Nucleus accumbens (tissue), 56 donors: ENCODE measurements at regions not wholly inside any gene's neighbourhood (a gene's known extent, or its start where the extent isn't known, plus 50 kb on each side); places are given as distances from the start of the nearest gene placed in this dataset.

Experiments
- DNase-seq, 56 donors: peaks; one replicate each; lab custom pipeline; 2025; lab: John Stamatoyannopoulos, UW

GRCh38 chr5:15220642-15221173, 279.3 kb upstream of the FBXL7 start:
- DNase-seq: no peak

DNA sequence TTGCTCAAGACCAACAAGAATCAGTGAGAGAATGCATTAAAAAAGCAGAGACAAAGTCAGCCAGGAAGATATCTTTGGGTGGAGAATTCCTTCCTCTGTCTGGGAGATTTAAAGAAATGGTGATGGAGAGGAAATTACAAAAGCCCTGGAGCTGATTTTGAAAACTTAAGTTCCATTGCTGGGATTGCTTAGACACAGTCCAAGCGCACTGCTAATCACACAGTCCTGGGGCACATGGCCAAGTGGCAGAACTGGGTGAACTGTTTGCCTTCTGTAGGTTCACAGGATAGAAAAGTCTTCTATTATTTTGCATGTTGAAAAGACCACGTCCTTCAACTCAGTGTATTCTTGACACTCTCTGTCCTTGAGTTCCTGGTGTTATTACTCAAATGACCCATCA, 284.9 kb upstream of the FBXL7 start:
- DNase-seq: peak in 5 of 56 donors; percentile 4 to 25 (median 13)

DNA sequence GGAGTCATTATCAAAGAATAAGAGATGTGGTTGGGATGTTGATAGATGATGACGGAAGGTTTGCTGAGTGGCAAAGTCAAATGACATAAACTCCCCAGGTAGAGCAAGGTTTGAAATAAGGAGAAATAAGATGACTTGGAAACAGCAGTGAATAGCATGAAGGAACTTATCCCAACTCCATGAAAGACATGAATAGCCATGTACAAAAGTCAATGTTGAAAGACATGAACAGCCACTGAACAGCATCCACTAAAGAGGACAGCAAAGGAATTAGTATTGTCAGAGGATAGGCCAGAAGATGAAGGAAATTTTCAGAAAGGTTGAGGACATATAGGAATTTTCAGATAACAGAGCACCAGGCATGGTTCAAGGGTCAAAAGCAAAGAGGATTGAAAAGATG, 286.0 kb upstream of the FBXL7 start:
- no peak for DNase-seq

DNA sequence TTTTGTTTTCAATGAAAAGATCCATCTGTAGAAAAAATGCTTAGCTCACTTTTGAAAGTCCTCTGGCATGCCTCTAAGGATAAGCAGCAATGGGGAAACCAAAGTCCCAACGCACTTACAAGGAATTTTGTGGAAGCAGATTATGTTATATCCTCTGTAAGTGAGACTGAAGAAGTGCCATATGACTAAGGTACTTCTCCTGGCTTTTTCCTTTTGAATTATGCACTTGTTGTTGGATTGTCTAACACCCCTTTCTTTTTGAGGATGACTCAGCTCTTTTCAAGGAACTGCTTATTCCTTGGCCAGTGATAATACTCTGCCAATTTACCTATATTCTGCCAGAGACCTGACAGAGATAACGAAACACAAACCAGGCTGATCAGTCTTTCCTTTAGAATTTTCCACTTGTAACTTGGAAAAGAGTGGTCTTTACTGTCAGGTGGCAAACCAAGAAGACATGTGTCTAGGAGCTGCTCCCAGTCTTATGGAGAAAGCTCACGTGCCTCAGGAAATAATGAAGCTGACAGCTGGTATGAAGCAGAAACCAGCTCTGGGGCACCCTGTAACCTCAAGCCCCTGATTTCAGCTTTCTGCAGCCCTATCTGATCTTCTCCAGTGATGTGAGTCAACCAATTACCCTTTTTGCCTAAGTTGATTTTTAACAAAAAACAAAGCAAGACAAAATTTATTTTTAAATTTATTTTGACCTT, 290.8 kb upstream of the FBXL7 start:
- no peak for DNase-seq

DNA sequence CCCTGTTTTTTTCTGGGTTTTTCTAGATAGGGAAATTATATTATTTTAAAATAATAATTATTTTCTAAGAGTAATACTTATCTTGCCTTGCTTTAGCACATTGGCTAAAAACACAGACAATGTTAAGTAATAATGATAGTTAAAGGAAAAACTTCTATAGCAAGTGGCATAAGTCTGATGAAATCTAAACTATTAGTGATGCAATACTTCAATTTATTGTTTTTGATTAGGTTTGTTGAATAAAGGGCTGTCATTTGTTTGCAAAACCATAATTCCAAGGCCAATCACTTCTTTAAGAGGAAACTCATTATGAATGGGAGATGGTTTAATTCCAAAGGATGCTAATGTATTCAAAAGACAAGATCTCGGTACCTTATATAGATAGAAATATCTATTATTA, 293.8 kb upstream of the FBXL7 start:
- DNase-seq: no peak

- DNase-seq: no peak
These were observed 296.6 kb upstream of the FBXL7 start for GRCh38 chr5:15203376-15203775.

DNA sequence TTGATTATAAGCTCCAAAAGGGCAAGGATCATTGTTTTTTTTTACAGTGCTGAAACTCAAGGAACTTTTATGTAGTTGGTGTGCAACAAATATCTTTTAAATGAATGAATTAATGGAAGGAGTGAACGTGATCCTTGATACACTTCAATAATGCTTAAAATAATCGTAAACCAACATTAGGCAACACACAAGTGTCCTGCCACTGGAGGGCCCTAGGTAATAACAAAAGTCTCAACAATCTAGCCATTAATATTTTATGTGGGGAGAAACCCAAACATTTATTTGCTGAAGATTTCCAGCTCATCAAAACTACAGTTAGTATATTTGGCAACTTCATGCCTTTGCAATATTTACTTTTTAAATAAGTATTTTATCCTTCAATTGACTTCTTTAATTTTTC, 309.0 kb upstream of the FBXL7 start:
- no peak for DNase-seq

DNA sequence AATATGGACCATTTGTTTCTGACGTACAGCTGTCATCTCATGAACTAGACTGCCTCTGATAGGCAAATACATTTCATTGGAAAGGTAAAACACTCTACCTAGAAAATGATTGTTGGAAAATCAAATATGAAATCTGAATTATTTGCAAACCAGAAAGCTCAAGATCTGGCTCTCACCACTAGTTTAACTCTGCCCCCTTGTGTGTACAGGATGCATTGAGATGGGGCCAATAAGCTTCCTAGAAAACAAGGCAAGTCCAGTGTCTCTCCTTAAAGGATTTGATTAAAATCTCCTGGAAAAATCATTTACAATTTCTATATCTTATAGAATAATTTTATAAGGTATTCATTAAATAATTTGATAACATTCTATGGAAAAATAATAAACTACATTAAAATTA, 311.9 kb upstream of the ANKH start:
- DNase-seq: no peak

- DNase-seq: no peak
These were observed 298.6 kb upstream of the ANKH start for GRCh38 chr5:15170173-15170572.

- no peak for DNase-seq
These were observed 296.8 kb upstream of the ANKH start for GRCh38 chr5:15168358-15168757.

- DNase-seq: no peak
These were observed 288.5 kb upstream of the ANKH start for GRCh38 chr5:15160091-15160490.

GRCh38 chr5:15159606-15160005, 288.0 kb upstream of the ANKH start:
- no peak for DNase-seq

GRCh38 chr5:15142458-15142857, 270.9 kb upstream of the ANKH start:
- no peak for DNase-seq

- no peak for DNase-seq
These were observed 265.8 kb upstream of the ANKH start for GRCh38 chr5:15137414-15137813.

- DNase-seq: no peak
These were observed 264.1 kb upstream of the ANKH start for GRCh38 chr5:15135661-15136060.

DNA sequence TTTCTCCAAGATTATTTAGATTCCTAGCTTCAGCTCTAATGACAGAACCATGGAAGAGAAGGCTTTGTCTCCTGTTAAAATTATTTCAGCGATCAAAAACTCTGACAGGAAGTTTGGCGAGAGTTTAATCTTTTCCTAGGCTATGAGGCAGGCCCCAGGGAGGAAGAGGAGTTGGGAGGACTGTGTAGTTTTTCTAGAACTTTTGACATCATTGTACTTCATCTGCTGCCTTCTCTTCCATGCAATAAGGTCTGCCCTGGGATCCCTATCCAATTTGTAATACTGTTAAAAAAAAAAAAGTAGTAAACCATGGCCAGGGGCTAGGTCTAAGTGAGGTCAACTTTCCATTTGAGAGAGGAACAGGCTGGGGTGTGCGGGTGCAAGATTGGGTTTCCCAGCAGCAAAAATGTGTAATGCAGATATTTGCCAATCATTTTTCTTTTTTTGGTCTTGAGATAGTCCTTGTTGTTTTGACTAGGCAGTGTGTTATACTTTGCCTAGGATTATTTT, 261.9 kb upstream of the ANKH start:
- DNase-seq: no peak

DNA sequence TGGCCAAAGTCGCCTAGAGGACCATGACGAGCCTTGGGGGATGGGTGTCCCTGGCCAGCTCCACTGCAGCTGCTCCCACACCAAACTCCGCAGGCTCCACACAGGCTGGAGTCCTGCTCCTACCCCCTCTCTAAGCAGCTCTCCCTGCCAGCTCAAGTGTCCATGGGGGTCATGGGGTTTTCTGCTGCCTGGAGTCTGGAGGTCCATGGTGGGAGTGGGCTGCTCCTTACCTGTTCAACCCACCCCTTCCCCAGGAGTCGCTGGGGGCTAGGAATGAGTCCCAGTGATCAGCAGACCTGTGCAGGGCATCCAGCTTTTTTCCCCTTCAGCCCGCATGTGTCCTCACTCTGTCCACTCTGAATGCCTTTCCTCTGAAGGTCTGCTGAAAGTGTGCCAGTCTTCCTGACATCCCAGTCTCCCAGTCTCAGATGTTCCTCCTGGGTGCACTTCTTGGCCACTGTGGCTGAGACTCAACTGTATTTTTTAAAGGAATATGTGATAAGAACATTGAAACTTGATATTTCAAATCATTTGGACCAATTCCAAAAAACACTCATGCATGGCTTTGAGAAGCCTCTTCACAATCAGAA, 261.3 kb upstream of the ANKH start:
- DNase-seq: no peak

DNA sequence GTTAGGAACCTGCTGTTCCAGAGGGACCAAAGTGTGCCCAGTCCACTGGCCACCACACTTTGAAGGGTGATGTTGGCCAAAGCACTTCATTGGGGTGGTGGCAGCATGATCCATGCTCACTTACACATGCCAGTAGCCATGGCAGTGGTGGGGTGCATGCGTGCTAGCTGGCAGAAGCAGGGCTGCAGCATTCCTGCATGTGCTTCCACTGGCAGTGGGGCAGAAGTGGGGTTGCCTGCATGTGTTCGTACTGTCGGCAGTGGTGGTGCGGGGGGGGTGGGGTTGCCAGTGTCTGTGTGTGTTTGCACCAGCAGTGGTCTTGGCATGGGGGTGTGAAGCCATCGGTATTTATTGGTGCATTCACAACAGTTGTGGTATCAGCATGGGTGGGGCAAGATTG, 260.3 kb upstream of the ANKH start:
- DNase-seq: no peak

- no peak for DNase-seq
These were observed 253.4 kb upstream of the ANKH start for GRCh38 chr5:15124871-15125568.

DNA sequence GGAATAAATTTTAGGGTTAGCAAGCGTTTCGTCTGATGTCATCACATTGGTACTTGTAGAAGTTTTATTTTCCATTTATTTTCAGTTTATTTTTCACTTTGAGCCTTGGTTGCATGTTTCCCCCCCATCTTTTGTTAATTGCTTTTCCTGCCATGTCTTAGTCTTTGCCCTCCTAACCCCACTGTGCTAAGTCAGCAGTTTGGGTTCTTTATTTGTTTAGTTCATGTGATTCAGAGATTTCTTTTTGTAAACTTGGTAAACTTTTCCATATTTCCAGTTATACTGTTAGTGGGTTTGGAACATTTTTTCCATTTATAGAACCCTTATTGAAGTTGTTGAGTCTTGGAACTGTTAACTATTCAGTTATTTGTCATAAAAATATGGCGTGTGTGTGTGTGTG, 252.9 kb upstream of the ANKH start:
- DNase-seq: no peak

GRCh38 chr5:15117688-15118087, 246.1 kb upstream of the ANKH start:
- no peak for DNase-seq

GRCh38 chr5:15116996-15117395, 245.4 kb upstream of the ANKH start:
- no peak for DNase-seq
